ENCODE measurements at regions not wholly inside any gene's neighbourhood (a gene's known extent, or its start where the extent isn't known, plus 50 kb on each side); places are given as distances from the start of the nearest gene placed in this dataset.

DNA sequence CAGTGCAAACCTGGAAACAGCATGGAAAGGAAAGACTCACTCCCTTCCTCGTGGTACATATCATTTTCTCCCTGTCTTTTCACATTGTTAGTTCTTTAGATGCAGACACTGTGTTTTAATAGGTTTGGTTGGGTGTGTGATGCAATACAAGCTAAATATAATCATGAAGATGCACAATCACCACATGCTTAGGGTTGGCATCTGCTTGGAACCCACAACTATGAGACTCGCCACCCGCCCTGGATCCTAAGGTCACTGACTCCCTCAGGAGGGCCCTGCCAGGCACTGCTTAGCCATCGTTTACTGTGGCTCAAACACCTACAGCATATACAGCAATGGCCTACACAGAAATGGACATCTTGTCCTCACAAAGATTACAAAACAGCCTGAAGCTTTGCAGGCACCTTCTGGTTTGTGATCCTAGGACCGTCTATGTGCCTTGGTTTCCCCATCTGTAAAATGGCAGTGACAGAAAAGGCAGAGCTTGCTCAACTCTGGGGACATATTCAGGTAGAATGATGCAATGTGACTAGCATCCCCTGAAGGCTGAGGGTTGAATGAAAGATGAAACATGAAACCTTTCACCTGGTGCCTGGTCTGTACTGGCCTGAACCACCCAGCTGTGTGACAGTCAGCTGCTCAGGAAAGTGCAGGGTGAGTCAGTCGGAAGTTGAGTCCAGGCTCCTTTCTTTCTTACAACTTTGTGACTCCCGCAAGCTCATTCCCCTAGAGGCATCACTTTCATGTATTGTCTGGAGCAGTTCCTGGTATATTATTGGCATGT is 123.6 kb upstream of the PFN2 start:
- DNase-seq (ENCODE audit: low spot score): no peak
- intact Hi-C loops (cut with DNase I): no loop called here
- no peak for ATAC-seq

DNA sequence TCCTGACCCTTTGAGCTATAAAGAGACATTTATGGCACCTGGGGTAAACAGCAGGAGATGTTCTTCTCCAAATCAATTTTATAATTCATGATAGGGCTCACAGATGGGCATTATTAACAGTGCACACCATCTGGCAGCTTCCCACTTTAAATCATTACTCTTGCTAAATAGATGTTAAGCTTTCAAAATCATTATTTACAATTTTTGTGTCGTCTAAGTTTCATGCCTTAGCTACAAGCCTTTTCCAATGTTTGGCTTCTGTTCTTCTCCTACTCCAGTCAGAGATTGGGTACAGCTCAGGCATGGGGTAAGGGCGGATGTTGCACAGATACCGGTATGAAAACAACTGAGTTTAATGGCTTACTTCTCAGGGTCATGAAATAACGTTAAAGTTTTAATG is 120.9 kb upstream of the PFN2 start:
- DNase-seq (ENCODE audit: low spot score): no peak
- no peak for ATAC-seq
- intact Hi-C loops (cut with DNase I): no loop called here

DNA sequence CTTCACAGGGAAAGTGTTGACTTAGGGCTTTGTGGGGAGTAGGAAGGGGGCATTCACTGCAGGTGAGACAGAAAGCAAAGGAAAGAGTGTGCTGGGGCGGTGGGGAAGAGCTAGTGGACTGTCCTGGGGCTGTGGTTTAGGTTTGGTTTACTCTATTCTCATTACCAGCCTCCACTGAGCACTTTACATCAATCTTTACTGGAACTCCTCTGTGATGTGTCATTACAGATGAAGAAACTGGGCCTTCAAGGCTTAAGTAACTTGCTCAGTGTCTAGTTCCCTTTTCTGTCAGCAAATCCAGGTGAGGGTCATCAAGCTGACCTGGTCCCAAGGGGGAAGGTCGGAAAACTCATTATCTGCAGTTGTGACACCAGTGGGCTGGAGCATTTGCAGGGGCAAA is 120.2 kb upstream of the PFN2 start:
- DNase-seq (ENCODE audit: low spot score) (no peak), ATAC-seq (no peak)
- intact Hi-C loops (cut with DNase I): no loop called here

DNA sequence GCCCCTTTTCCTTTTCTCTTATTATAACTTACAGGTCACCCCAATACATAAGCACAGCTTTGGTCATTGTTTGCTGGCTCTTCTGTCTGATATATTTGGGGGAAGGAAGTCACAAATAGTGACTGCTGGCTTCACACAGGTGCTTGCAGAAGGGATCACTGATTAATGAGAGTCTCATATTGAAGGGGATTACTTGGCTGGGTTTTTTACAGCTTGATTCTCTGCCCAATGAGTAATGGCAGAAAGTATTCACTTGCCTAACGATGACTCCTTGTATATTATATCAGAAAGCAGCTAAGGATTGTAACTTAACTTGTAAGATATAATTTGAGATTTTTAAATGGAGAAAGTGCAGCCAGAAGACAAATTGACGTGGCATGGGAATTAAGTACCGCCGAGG is 119.3 kb upstream of the PFN2 start:
- DNase-seq (ENCODE audit: low spot score) (no peak), ATAC-seq (no peak)
- intact Hi-C loops (cut with DNase I): no loop called here

DNA sequence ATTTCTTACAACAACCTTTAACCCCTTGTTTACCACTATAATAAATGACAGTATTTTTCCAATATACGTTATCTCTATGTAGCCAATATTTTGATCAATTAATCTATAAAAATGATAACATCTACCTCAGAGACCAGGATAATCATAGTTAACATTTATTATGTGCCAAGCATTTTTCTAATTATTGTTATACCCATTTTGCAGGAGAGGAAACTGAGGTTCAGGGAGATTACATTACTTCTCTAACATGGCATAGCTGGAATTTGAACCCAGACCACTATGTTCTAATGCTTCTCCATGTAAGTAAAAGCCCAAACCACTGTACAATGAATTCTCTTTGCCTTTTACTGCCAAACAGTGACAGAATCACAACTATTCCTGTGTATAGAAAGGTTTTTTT is 113.4 kb upstream of the PFN2 start:
- DNase-seq (ENCODE audit: low spot score) (no peak), ATAC-seq (no peak)
- intact Hi-C loops (cut with DNase I): no loop called here

DNA sequence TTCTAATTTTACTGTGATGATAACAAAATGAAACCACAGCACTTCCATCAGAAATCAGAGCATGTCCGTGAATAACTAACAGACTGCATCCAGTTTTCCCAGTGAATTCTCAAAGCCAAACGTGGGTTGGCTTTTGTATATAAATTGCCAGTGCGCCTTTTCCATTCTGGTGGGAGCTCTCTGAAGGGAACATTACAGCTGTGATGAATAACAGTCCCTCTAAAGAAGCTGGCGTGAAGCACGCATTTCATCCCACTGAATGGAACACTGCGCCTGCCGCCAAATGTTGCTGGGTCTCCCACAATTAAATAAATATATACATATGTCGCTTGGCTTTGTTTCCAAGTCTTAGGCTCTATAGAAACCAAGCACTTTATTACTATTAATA is 113.0 kb upstream of the PFN2 start:
- intact Hi-C loops (cut with DNase I): no loop called here
- DNase-seq (ENCODE audit: low spot score): no peak
- ATAC-seq: no peak

DNA sequence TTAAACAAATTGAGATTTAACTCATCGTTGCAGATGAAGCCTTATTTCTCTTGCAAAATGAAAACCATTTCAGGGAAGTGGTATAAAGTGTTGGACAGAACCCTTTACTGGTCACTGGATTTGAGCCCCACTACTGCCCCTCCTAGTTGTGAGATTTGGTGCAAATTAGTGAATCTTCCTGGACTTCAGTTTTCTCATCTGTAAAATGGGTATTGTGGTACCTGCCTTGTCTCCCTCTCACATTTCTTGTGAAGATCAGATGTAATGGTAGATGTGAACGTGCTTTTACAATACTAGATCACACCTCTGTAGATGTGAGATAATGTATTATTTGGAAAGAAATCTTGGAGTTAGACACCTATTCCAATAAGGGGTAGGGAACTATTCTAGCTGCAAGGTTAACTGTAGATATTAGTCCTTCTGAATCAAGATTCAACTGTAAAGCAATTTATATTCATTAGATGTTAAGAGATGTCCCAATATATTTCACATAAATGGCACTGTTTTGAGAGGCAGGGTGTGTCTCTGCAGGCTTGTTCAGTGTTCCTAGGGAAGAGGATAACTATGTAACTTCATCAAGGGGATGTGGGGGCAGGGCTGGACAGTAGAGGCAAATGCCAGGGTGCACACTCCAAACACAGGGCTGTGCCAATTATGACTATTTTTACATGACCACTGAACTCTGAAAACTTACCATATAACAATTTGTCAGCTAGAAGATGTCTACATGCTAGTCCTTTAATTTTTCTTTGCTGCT is 112.4 kb upstream of the PFN2 start:
- no peak for DNase-seq (ENCODE audit: low spot score)
- intact Hi-C loops (cut with DNase I): no loop called here
- no peak for ATAC-seq

DNA sequence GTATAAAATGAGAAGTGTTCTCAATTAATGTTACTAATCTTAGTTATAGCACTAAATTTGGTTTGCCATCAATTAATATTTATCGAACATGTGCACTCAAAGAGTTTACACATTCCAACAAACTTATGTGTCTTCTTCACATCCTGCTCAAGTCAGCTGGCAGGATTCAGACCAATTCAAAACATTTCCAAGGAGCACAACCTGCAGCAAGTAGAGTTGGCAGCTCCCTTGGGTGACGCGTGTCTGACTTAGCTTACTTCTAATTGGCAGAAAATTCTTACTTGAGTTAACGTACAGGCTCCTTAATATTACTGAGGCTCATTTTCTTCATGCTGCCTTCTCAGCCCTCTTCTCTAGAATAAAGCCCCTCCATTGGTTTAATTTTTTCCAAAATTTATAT is 110.4 kb upstream of the PFN2 start:
- no peak for ATAC-seq
- intact Hi-C loops (cut with DNase I): no loop called here
- no peak for DNase-seq (ENCODE audit: low spot score)

DNA sequence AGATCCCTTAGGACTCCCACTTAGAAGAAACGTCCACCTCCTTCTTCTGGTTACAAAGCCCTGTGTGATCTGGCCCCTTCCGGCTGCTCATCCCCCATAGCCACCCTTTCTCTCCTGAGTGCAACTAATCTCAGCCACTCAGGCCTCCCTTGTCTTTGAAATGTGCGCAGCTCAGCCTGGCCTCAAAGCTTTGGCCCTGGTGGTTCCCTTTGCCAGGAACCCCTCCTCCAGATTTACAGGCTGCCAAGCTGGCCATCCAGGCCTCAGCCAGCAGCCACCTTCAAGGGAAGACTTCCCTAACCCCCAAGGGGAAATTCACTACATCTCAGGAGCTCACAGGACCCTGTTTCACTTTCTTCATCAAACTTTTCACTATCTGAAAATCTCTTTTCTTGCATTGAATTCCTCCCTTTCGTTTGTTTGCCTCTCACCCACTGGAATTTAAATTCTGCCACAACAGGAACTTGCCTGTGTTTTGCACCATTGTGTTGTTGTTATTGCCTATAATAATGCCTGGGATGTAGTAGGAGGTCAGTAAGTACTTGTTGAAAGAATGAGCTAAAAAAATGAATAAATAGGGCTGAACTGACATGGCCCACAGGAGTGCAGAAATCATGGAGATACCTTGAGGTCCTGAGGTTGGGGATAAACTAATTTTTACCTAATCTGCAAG is 109.5 kb upstream of the PFN2 start:
- DNase-seq (ENCODE audit: low spot score) (no peak), ATAC-seq (no peak)
- intact Hi-C loops (cut with DNase I): no loop called here

DNA sequence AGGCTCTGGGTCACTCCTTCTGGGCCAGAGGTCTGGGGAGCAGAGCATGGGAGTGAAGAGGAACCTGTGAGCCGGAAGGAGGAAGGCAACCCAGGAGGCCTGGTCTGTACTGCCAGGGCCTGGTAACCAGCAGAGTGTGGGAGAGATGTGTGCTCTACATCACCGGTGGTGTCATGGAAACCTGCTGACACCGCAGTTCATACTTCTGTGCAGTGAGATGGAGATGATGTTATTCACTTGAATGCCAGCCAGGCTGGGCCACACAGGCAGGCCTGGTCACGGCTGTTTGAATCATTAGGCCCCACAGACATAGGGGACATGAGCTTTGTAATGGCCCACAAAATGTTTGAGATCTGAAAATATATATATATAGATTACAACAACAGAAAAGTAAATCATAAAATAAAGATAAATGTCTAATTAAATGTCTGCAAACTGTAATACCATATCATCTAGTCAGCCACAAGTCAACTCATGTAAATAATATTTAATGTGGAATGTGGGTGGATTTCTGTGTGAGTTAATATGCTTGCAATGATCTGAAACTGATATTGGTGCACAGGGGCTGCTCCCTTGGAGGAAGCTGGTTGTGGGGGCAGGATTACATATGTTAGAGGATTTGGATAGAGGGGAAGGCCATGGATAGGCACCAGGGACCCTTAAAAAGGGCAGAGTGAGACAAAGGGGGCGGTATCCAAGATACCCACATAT is 108.5 kb upstream of the PFN2 start:
- no peak for DNase-seq (ENCODE audit: low spot score)
- peak; percentile 67 for ATAC-seq
- intact Hi-C loops (cut with DNase I): no loop called here

DNA sequence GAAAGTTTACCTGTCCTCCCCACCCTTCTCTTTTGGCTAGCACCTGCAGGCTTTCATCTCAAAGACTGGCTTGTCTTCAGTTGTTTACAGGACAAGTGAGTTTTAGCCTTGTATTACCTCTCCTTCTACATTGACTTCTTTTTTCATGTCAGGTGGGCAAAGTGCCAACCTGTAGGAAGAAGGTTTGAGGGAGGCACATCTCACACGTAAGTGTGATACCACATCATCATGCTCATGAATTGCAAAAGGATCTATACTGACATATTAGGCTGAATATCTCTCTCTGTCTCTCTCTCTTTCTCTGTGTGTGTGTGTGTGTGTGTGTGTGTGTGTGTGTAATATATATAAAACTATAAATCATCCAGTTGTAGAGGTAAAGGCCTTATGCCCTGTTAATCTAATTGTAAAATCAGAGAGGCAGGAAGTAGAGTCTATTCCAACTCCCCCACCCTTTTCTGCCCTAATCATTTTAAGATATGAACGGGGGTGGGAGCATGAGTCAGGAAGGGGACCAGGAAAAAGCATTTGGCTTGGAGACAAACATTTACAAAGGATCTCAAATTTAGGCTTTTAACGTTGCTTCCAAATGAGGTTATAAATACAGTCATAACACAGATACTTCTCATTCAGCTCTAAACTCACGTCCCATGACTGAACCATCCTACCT is 107.0 kb upstream of the PFN2 start:
- ATAC-seq (no peak), DNase-seq (ENCODE audit: low spot score) (no peak)
- intact Hi-C loops (cut with DNase I): no loop called here

DNA sequence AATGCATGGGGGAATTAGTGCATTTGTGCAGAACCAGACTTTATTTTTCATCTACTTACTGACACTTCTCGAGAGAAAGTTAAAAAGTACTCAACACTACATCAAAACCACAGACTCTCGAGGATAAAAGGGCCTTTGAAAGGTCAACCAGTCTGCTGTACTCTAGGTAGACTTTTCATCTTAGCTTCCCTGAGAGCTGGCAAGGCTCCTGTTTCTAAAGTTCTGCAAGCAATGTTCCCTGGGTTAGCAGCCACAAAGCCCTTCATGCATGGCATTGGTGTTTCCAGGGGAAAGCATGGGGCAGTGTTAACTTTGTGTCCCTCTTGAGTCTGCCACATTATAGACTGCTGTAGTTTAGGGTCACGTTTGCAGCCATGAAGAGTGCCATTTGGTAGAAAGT is 106.4 kb upstream of the PFN2 start:
- ATAC-seq (no peak), DNase-seq (ENCODE audit: low spot score) (no peak)

DNA sequence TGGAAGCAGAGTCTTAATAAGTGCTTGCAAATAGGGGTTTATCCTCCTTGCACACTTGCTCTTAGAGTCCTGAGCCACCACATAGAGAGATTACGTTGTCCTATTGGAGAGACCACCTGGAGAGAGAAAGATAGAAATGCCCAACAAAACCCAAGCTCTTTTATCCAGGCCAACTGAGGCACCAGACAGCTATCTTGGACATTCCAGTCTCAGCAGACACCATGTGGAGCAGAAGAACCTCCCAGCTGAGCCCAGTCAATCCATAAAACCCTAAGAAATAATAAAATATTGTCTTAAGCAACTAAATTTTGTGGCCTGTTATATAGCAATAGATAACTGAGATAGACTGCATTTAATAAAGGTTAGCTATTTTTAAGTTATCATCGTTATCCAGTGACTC is 105.7 kb upstream of the PFN2 start:
- intact Hi-C loops (cut with DNase I): no loop called here
- no peak for DNase-seq (ENCODE audit: low spot score)

More for the DNA sequence above, 106.4 kb upstream of the PFN2 start:
- intact Hi-C loops (cut with DNase I): no loop called here

DNA sequence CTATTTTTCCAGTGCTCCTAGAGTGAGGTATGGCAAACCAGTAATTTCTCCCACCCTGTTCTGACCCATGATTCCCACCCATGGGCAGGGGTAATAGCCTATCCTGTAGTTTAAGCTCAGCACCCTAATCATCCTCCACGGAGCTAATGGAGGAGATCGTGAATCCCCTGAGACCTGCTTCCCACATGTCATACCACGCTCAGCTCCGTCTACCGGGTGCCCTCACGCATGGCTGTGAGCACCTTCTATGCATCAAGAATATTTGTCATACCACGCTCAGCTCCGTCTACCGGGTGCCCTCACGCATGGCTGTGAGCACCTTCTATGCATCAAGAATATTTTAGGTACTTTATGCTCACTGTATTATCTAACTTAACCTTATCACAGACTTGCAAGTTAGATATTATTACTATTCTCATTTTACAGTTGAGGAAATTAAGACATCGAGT is 104.7 kb upstream of the PFN2 start:
- ATAC-seq (no peak), DNase-seq (ENCODE audit: low spot score) (no peak)
- intact Hi-C loops (cut with DNase I): no loop called here

More for the DNA sequence above, 105.7 kb upstream of the PFN2 start:
- ATAC-seq: no peak

DNA sequence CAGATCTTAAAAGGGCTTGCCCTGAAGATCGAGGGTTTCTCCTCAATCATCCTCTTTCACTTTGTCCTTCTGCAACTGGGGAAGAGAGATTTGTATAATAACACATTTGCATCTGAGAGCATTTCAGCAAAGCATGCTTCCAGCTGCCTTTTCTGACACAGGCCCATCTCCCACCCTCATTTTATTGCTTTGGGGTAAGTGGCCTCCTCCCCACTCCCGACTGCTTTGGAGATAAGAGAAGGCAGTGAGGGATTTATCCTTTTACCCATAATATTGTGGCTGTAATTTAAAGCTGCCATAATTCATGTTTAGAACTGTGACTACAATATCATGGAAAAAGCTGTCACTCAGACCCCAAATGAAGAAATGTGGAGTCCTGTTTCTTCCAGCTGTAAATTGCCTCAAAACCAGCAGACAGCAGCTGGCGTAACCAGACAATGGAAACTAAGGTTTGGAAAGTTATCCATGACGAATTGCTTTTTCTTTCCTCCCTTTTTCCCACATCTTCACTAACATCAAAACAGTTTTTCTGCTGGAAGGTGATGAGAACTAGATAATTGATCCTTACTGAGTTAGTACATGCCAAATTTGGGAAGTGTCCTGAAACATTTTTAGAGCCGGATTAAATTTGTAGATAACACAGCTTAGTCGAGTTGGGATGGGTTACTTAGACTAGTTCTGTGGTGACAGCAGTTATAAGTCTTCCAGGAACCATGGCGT is 104.2 kb upstream of the PFN2 start:
- DNase-seq (ENCODE audit: low spot score): no peak
- no peak for ATAC-seq
- intact Hi-C loops (cut with DNase I): no loop called here

DNA sequence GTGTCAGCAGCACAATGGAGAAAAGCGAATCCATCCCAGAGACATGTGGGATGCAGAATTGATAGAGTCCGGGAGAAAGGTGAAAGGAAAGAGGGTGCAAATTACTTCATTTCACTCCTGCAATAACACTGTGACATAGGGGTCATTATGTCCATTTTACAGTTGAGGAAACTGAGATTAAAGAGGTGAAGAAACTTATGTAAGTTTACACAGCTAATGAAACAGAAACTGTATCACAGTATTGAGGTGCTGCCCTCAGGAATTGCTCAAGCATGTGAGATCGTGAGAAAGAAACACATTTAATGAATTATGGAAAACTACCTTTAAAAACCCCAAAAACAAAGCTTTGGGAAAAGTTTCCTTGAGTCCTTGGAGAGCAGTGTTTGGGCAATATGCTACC is 103.6 kb upstream of the PFN2 start:
- intact Hi-C loops (cut with DNase I): no loop called here
- DNase-seq (ENCODE audit: low spot score) (no peak), ATAC-seq (no peak)

DNA sequence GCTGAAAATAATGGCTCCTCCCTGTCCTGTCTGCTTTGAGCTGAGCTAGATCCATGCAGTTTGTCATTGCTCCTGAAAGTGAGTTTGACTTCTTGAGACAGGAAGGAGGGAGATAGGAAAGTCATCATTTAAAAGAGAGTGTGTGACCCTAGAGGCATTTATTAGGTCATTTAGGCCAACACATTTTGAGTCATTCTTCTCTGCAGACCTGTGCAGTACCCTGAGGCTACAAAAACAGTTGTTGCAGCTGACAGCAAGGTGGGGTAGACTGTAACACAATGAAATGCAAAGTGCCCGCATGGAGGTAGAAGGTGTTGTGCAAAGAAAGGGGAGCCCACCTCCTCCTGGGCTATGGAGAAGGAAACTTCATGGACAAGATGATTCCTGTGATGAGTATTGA is 102.8 kb upstream of the PFN2 start:
- DNase-seq (ENCODE audit: low spot score): no peak
- no peak for ATAC-seq
- intact Hi-C loops (cut with DNase I): no loop called here

DNA sequence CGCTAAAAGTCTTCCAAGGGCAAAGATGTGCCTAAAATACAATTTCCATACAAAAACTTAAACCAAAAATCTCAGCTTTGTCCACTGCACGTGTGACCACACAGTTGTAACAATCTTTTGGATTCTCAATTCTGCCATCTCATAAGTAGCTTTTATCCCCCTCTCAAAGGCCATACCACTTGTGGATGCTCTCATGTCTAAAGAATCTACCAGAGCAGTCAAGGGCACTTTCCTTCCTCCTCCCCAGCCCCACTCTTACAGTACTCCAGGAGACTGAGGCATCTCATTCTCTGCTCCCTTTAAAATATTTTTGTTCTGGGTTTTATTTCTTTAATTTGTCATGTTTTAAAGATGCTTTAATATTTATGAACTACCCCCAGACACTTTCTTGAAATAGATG is 102.3 kb upstream of the PFN2 start:
- ATAC-seq: no peak
- intact Hi-C loops (cut with DNase I): no loop called here

More for the DNA sequence above, 102.3 kb upstream of the PFN2 start:
- DNase-seq (ENCODE audit: low spot score): no peak

Measured in sciatic nerve (tissue), 2 donors.